NCI-H526 (cell line): ENCODE measurements at regions not wholly inside any gene's neighbourhood (a gene's known extent, or its start where the extent isn't known, plus 50 kb on each side); places are given as distances from the start of the nearest gene placed in this dataset.
"Not testable (repeated sequence)": the region's sequence is repeated elsewhere in the genome, so short reads cannot be mapped to it uniquely, and the experiment has no call there.

Source experiments
- DNase-seq, 2 experiments: peaks; one replicate each; lab custom pipeline; 2025; lab: John Stamatoyannopoulos, UW

DNA sequence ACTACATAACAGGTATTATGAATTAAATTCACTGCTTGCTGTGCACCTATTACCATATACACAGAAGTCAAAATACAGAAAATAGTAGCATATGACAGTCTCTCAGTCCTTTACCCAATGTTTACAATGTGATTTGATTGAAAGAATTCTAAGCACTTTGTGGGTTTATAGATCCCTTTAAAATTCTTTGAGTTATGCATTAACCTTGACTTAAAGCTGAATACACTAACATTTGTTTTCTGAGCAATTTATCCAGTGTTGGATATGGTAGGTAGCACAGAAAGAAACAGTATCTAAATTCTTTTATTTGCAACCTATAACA lies 230.8 kb upstream of the DDI1 start:
- no peak for DNase-seq

DNA sequence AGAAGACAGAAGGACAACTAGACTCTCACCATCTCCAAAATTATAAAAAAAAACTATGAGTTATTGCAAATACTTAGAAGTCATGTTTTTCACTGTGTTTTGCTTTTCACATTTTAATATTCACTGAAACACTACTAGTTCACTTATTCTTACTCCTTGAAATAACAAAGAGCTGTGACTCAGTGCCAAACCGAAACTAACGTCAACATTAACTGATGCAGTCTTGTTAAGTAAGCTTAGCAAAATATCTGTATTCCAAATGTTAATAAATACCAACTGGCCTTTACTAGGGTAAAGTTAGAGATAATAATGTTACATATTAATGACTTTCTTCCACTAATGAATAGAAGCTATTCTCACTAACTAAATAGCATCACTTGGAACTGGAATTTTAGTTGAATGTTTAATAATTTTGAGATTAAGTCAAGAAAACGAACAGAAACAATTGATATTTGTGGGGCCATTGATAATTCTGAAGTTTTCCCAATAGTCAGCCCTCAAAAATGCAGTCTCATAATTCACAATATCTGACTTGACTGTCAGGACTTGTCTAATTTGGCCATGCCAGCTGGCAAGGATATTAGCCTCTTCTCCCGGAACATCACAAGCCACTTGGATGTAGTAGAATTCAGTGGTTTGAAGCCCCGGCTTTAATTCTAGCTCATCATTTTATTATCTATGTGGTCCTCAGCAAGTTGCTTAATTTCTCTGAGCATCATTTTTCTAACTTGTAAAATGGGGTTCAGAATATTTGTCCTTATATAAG lies 230.1 kb upstream of the DDI1 start:
- no peak for DNase-seq

- no peak for DNase-seq
These were observed 228.6 kb upstream of the DDI1 start for GRCh38 chr11:103807806-103808205.

DNA sequence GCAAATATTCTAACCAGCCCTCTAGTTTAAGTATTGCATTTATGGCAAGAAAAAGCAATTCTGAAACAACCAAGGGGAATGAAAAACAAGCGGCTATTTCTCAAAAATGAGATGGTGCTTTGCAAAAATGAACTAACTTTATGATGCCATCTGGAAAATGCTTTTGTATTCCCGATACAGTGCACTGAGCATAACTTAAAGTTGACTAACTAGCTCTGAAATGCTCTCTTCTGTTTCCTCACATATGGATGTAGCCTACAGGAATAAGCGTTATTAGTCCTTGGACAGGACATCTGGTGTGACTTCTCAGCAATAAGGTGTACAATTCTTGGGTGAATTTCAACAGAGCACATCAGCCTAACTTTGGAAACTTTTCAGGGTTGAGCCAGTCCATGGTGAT lies 228.2 kb upstream of the DDI1 start:
- no peak for DNase-seq

DNA sequence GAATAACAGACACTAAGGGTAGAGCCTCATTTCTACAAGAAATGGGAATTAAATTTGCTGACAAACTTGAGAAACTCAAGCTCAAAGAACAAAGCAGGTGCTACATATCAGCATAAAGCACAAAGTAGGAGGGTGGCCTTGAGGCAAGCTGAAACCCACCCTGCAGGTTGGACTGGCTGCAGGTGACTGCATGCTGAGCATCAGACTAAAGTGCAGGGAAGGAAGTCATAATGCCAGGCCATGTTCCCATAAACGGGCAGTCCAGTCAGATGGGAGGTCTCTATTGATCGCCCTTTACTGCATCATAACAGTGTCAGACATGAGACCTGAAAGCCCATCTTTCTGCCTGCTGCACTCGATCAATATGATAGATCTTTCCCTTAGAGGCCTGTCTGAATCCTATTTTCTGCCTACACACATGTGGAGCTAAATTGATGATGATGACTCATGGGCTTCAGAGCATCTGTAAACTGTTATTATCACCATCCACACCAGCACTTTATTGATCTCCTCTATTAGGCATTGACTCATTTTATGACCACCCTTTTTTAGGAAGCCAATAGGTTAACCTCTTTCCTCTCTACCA lies 224.5 kb upstream of the DDI1 start:
- DNase-seq: no peak

GRCh38 chr11:103812680-103813079 lies 223.8 kb upstream of the DDI1 start:
- no peak for DNase-seq

DNA sequence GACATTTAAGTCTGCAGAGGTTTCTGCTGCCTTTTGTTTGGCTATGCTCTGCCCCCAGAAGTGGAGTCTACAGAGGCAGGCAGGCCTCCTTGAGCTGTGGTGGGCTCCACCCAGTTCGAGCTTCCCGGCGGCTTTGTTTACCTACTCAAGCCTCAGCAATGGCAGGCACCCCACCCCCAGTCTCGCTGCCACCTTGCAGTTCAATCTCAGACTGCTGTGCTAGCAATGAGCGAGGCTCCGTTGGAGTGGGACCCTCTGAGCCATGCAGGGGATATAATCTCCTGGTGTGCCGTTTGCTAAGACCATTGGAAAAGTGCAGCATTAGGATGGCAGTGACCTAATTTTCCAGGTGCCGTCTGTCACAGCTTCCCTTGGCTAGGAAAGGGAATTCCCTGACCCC lies 216.1 kb upstream of the DDI1 start:
- not testable (repeated sequence) for DNase-seq

GRCh38 chr11:103824116-103824515 lies 212.3 kb upstream of the DDI1 start:
- no peak for DNase-seq

DNA sequence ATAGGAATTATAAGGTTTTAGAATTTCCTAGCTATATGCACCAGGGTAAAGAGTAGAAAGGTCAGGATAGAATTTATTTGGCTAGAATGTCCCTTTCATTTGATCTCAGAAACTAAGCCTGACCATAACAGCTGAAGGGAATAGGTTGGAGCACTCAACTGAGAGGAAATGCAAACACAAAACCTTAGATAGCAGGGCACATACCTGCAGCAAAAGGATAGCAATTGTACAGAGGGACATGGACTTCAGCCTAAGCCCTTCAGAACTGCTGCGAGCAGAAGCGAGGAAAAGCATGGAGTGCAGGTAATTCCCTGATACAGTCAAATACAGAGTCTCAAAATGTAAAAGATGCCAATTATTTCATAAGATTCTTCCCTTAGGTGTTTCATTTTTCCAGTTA lies 211.0 kb upstream of the DDI1 start:
- no peak for DNase-seq

- DNase-seq: no peak
These were observed 209.6 kb upstream of the DDI1 start for GRCh38 chr11:103826856-103827255.

GRCh38 chr11:103829596-103829995 lies 206.8 kb upstream of the DDI1 start:
- DNase-seq: no peak

GRCh38 chr11:103830205-103830604 lies 206.2 kb upstream of the DDI1 start:
- no peak for DNase-seq

DNA sequence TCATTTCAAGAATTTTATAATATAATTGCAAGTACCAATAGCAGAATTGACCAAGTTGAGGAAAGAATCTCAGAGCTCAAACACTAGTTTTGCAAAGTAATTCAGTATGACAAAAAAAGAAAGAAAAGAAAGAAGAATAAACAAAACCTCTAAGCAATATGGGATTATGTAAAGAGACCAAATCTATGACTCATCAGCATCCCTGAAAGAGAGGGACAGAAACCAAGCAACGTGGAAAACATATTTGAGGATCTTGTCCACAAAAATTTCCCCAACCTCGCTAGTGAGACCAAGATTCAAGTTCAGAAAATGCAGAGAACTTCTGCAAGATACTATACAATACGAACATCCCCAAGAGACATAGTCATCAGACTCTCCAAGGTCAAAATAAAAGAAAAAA lies 203.7 kb upstream of the DDI1 start:
- no peak for DNase-seq

DNA sequence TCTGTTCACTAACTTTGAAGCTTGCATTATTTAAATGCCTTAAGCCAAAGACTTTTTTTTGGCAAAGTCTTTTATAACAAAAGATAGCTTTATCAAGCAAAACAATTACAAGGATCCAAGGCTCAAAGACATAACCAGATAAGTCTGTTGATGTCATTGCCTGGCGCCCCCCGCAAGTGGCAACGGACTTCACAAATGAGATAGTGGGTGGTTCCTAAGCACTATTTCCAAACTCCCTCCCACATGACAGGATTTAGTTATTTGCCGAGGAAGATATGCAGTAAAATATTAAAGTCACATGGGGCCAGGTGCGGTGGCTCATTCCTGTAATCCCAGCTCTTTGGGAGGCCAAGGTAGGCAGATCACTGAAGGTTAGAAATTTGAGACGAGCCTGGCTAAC lies 194.2 kb upstream of the DDI1 start:
- no peak for DNase-seq

GRCh38 chr11:103842795-103843194 lies 193.6 kb upstream of the DDI1 start:
- no peak for DNase-seq

GRCh38 chr11:103844327-103845215 lies 191.9 kb upstream of the DDI1 start:
- peak; percentile 12 to 28 for DNase-seq

DNA sequence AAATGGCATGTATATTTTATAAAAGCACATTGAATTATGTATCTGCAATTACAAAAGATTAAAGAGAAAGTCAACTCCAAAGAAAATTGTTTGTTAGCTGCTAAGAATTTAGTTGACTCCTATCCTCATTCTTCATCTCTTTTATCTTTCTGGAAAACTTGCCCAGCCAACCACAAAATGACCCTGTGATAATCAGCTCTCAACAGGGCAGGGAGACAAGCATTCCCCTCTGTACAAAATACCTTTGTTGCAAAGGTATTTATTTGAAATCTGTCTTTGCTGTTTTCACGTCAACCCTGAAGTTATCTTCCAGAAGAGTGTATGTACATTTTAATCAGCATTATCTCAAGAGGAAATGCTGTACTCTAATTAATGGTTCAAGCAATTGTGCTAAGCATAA lies 191.1 kb upstream of the DDI1 start:
- DNase-seq: no peak

DNA sequence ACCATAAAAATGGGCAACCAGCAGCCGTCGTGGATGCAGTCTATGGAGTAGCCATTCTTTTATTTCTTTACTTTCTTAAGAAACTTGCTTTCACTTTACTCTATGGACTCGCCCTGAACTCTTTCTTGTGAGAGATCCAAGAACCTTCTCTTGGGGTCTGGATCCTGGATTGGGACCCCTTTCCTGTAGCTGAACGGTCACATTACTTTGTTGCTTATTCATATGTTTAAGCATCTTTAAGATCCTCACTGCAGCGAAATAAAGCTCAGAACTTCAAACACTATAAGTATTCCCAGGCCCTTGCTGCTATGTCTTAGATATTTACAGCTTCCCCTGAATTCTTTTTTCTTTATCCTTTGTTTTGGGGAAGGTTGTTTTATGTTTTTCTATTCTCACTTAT lies 187.8 kb upstream of the DDI1 start:
- DNase-seq: no peak

DNA sequence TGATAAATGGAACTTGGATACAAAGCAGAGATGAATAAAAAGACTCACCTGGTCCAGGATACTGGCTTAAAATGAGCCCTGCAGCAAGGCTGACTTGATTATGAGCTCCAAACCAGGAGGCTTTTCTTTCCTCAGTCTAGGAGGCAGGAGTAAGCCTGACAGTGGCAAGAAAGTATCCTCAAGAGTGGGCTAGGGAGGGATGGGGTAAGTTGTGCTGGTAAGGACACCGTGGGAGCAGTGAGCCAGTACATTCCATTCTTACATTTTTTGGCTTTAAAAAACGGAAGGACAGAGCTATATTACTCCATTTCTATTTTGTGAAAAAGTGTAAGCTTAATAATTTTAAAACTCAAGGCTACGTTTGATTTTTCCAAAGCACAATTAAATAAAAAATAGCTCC lies 187.1 kb upstream of the DDI1 start:
- no peak for DNase-seq

- no peak for DNase-seq
These were observed 185.8 kb upstream of the DDI1 start for GRCh38 chr11:103850419-103851165.

DNA sequence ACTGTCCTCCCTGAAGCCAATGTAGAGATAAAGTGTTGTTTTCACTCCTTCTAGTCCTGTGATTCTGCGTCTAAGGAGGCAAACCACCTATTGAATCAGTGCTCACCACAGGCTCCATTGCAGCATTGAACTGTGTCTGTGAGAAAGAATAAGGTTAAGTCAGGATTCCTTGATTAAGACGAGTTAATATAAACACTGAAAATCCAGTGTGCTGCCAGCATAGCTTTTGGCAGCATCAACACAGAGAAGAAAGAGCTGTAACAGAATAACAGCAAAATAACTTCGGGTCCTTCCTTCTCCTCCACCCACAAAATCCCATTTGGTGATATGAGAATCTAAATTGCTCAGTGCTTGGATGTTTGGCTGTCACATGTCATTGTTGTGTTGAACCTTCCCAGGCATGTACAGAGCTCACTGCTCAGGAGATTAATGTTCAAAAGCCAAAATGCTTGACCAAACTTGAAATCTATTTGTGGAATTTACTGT lies 185.2 kb upstream of the DDI1 start:
- DNase-seq: no peak
